ENCODE measurements at regions not wholly inside any gene's neighbourhood (a gene's known extent, or its start where the extent isn't known, plus 50 kb on each side); places are given as distances from the start of the nearest gene placed in this dataset.

DNA sequence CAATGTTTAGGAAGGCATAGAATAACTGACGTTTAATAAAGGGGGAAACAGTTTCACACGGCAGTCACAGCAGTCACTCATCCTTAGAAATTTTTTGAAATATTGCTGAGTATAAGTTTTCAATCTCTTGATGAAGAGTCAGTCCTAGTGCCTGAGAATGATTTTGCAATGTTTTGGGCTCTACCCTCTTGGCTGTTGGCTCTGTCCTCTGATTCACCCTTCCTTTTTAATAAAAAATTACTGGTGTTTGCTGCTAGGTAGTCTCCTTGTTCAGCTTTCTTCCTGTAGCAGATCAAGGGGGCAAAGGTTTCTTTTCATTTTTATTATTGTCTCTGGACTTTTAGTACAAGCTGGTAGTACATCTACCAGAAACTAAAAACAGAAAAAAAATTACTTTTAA is 194.3 kb upstream of the ANO3 start:
- Mint-ChIP-seq H3K9me3 (no peaks in the 10 kb centered on the region), H3K4me3 (no peak overlapping the region), H3K4me1 (peaks cover 8% of the 10 kb centered on the region), H3K36me3 (no peaks in the 10 kb centered on the region), H3K27me3 (ENCODE audit: low read depth) (no peaks in the 10 kb centered on the region), H3K27ac (no peak overlapping the region)
- no peak for DNase-seq (ENCODE audit: low spot score in 2 of 2, unreplicated experiment in 2 of 2)
- TF ChIP-seq CTCF (IDR thresholded peaks at IDR 0.05; ENCODE audit: unreplicated experiment), result no peak

DNA sequence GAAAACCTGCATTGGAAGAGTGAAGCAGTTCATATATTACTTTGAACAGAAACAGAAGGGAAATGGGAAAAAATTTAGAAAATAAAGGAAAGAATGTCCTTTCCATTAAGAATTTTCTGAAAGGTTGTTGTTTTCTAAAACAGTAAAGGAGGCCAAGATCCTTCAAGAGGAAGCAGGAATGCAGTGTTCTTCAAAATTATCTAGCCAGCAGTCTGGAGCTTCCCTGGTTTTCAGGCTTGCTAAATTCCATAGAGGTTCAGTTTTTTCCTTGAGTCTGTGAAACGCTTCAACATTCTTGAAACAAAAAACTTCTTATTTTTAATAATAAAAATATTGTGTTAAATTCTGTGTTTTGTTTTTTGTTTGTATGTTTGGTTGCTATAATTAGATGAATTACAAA is 189.0 kb upstream of the ANO3 start:
- H3K4me3 Mint-ChIP-seq, result no peak overlapping the region
- no peak for DNase-seq (ENCODE audit: low spot score in 2 of 2, unreplicated experiment in 2 of 2)
- H3K9me3 Mint-ChIP-seq, result no peaks in the 10 kb centered on the region
- no peak for TF ChIP-seq CTCF (IDR thresholded peaks at IDR 0.05; ENCODE audit: unreplicated experiment)
- no peaks in the 10 kb centered on the region for H3K36me3 Mint-ChIP-seq
- peak overlapping the region; percentile 66 for H3K27ac Mint-ChIP-seq
- H3K4me1 Mint-ChIP-seq, result peaks cover 27% of the 10 kb centered on the region
- no peaks in the 10 kb centered on the region for H3K27me3 Mint-ChIP-seq (ENCODE audit: low read depth)

GRCh38 chr11:26143566-26144290 is 188.2 kb upstream of the ANO3 start:
- no peaks in the 10 kb centered on the region for H3K9me3 Mint-ChIP-seq
- peaks cover 28% of the 10 kb centered on the region for H3K4me1 Mint-ChIP-seq
- H3K27ac Mint-ChIP-seq, result peak overlapping the region; percentile 95

DNA sequence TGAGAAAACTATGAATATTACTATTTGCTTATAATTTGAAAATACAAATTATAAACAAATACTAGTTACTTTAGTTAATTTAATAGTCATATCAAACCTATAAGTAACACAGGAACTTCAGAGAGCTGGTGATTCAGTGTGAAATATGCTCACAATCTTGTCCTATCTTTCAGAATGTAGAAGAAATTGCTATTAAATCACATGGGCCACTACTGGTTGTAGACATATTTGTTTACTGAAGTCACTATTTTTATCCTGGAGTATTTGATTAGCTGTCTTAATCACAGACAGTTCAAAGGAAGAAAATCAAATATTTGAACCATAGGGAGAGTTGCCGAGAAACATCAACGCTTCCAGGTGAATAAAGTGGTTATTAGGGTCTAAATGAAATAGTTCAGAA is 187.6 kb upstream of the ANO3 start:
- H3K36me3 Mint-ChIP-seq, result no peaks in the 10 kb centered on the region
- no peaks in the 10 kb centered on the region for H3K9me3 Mint-ChIP-seq
- DNase-seq (ENCODE audit: low spot score in 2 of 2, unreplicated experiment in 2 of 2), result no peak
- peaks cover 28% of the 10 kb centered on the region for H3K4me1 Mint-ChIP-seq
- no peaks in the 10 kb centered on the region for H3K27me3 Mint-ChIP-seq (ENCODE audit: low read depth)
- H3K4me3 Mint-ChIP-seq, result no peak overlapping the region
- TF ChIP-seq CTCF (IDR thresholded peaks at IDR 0.05; ENCODE audit: unreplicated experiment), result no peak
- peak overlapping the region; percentile 61 for H3K27ac Mint-ChIP-seq

More at GRCh38 chr11:26143566-26144290, 188.2 kb upstream of the ANO3 start:
- Mint-ChIP-seq H3K4me3 (no peak overlapping the region), H3K27me3 (ENCODE audit: low read depth) (no peaks in the 10 kb centered on the region), H3K36me3 (no peaks in the 10 kb centered on the region)
- TF ChIP-seq CTCF (IDR thresholded peaks at IDR 0.05; ENCODE audit: unreplicated experiment), result no peak
- DNase-seq (ENCODE audit: low spot score in 2 of 2, unreplicated experiment in 2 of 2), result no peak

DNA sequence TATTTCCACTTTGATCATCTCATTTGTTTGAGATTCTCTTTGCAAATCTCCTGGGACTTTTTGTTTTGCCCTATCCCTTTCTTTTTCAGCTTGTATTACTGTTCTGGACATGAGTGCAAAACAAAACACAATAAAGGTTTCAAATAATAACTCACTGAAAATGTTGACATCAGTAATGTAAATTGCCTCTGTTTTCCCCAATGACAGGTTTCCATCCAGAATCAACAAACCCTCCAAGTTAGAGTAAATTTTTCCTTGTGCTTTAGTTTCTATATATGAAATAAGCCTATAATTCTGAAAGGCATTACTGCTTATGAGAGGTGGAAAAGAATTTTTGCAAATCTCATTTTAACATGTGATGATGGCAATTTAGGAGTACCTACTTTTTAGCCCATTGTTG is 187.0 kb upstream of the ANO3 start:
- no peaks in the 10 kb centered on the region for H3K27me3 Mint-ChIP-seq (ENCODE audit: low read depth)
- H3K9me3 Mint-ChIP-seq, result no peaks in the 10 kb centered on the region
- TF ChIP-seq CTCF (IDR thresholded peaks at IDR 0.05; ENCODE audit: unreplicated experiment), result no peak
- peaks cover 28% of the 10 kb centered on the region for H3K4me1 Mint-ChIP-seq
- H3K4me3 Mint-ChIP-seq, result no peak overlapping the region
- no peaks in the 10 kb centered on the region for H3K36me3 Mint-ChIP-seq
- DNase-seq (ENCODE audit: low spot score in 2 of 2, unreplicated experiment in 2 of 2), result no peak
- peak overlapping the region; percentile 6 for H3K27ac Mint-ChIP-seq
